B cell (primary cell): ENCODE measurements at regions not wholly inside any gene's neighbourhood (a gene's known extent, or its start where the extent isn't known, plus 50 kb on each side); places are given as distances from the start of the nearest gene placed in this dataset.

Experiments
- EZH2 ChIP-seq: IDR thresholded peaks from 2 replicates; pipeline ENCODE4 v1.6.1; 2012; ENCODE audit warnings: borderline replicate concordance, low read depth, mild to moderate bottlenecking, moderate library complexity, low read length; ENCODE audit not compliant: insufficient read depth, poor library complexity, severe bottlenecking
- TF ChIP-seq, protein P1 (sequence below): fragments of 200-600 bp; IDR thresholded peaks from one replicate; pipeline ENCODE4 v1.8.0; 2022; ENCODE audit warnings: antibody characterized with exemption, mild to moderate bottlenecking

GRCh38 chr6:71204741-71205140 lies 83.9 kb upstream of the OGFRL1 start:
- TF ChIP-seq, protein P1, sequence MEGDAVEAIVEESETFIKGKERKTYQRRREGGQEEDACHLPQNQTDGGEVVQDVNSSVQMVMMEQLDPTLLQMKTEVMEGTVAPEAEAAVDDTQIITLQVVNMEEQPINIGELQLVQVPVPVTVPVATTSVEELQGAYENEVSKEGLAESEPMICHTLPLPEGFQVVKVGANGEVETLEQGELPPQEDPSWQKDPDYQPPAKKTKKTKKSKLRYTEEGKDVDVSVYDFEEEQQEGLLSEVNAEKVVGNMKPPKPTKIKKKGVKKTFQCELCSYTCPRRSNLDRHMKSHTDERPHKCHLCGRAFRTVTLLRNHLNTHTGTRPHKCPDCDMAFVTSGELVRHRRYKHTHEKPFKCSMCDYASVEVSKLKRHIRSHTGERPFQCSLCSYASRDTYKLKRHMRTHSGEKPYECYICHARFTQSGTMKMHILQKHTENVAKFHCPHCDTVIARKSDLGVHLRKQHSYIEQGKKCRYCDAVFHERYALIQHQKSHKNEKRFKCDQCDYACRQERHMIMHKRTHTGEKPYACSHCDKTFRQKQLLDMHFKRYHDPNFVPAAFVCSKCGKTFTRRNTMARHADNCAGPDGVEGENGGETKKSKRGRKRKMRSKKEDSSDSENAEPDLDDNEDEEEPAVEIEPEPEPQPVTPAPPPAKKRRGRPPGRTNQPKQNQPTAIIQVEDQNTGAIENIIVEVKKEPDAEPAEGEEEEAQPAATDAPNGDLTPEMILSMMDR = no peak
- TF ChIP-seq EZH2 = no peak
